H9 (cell line): ENCODE measurements at regions not wholly inside any gene's neighbourhood (a gene's known extent, or its start where the extent isn't known, plus 50 kb on each side); places are given as distances from the start of the nearest gene placed in this dataset.

ENCODE experiments used
- DNase-seq: peaks from one replicate; pipeline ENCODE4 v3.0.0-alpha.2; 2017
- H2AFZ ChIP-seq: one replicate; pipeline ENCODE4 v1.6.1; 2013; ENCODE audit warnings: mild to moderate bottlenecking, low read length, control low read depth, moderate library complexity
- H2AK5ac ChIP-seq: 2 replicates; pipeline ENCODE4 v1.6.1; 2013; ENCODE audit warnings: low read length, control low read depth, mixed read lengths; ENCODE audit not compliant: insufficient read length
- H2BK120ac ChIP-seq: one replicate; pipeline ENCODE4 v1.6.1; 2013; ENCODE audit warnings: low read depth, mild to moderate bottlenecking, low read length, control low read depth, inconsistent platforms; ENCODE audit not compliant: poor library complexity, severe bottlenecking
- H2BK12ac ChIP-seq: 2 replicates; pipeline ENCODE4 v1.6.1; 2013; ENCODE audit warnings: low read length, control low read depth, mixed read lengths, low read depth; ENCODE audit not compliant: insufficient read length
- H2BK15ac ChIP-seq: 2 replicates; pipeline ENCODE4 v1.6.1; 2013; ENCODE audit warnings: low read depth, low read length, control low read depth
- H2BK20ac ChIP-seq: one replicate; pipeline ENCODE4 v1.6.1; 2013; ENCODE audit warnings: low read depth, mild to moderate bottlenecking, low read length, control low read depth, inconsistent platforms; ENCODE audit not compliant: poor library complexity, severe bottlenecking
- H2BK5ac ChIP-seq: 2 replicates; pipeline ENCODE4 v1.6.1; 2013; ENCODE audit warnings: low read length, control low read depth, mixed read lengths; ENCODE audit not compliant: insufficient read length
- H3K14ac ChIP-seq: 2 replicates; pipeline ENCODE4 v1.6.1; 2013; ENCODE audit warnings: low read length, control low read depth; ENCODE audit not compliant: insufficient read depth
- H3K18ac ChIP-seq: 2 replicates; pipeline ENCODE4 v1.6.1; 2013; ENCODE audit warnings: low read depth, mild to moderate bottlenecking, mixed read lengths, low read length, control low read depth; ENCODE audit not compliant: insufficient read length
- H3K23ac ChIP-seq: 2 replicates; pipeline ENCODE4 v1.6.1; 2013; ENCODE audit warnings: low read length, control low read depth, mixed read lengths, low read depth; ENCODE audit not compliant: insufficient read length
- H3K23me2 ChIP-seq: 2 replicates; pipeline ENCODE4 v1.6.1; 2013; ENCODE audit warnings: low read depth, mild to moderate bottlenecking, mixed read lengths, low read length, control low read depth; ENCODE audit not compliant: insufficient read length, poor library complexity, severe bottlenecking
- H3K27ac ChIP-seq: 2 replicates; pipeline ENCODE4 v1.5.1; 2013; ENCODE audit warnings: low read length, control low read depth, mixed read lengths, low read depth; ENCODE audit not compliant: insufficient read length
- H3K27me3 ChIP-seq: 2 replicates; pipeline ENCODE4 v1.6.1; 2013; ENCODE audit warnings: low read length, control low read depth, inconsistent platforms; ENCODE audit not compliant: insufficient read depth
- H3K4ac ChIP-seq: 2 replicates; pipeline ENCODE4 v1.6.1; 2013; ENCODE audit warnings: low read depth, mild to moderate bottlenecking, control low read depth, inconsistent platforms, low read length, moderate library complexity
- H3K4me1 ChIP-seq: 2 replicates; pipeline ENCODE4 v1.6.1; 2013; ENCODE audit warnings: low read length, control low read depth, inconsistent platforms; ENCODE audit not compliant: insufficient read depth
- H3K4me2 ChIP-seq: 2 replicates; pipeline ENCODE4 v1.6.1; 2013; ENCODE audit warnings: low read length, control low read depth, mixed read lengths; ENCODE audit not compliant: insufficient read length, insufficient read depth
- H3K56ac ChIP-seq: 2 replicates; pipeline ENCODE4 v1.6.1; 2013; ENCODE audit warnings: low read depth, mild to moderate bottlenecking, mixed read lengths, low read length, control low read depth; ENCODE audit not compliant: insufficient read length
- H3K79me1 ChIP-seq: 2 replicates; pipeline ENCODE4 v1.6.1; 2013; ENCODE audit warnings: low read depth, mild to moderate bottlenecking, moderate library complexity, low read length, control low read depth, inconsistent platforms; ENCODE audit not compliant: insufficient read depth, poor library complexity, severe bottlenecking
- H3K79me2 ChIP-seq: 2 replicates; pipeline ENCODE4 v1.6.1; 2013; ENCODE audit warnings: low read length, control low read depth, inconsistent platforms; ENCODE audit not compliant: insufficient read depth
- H3K9ac ChIP-seq: 2 replicates; pipeline ENCODE4 v1.6.1; 2013; ENCODE audit warnings: low read length, control low read depth, mixed read lengths; ENCODE audit not compliant: insufficient read length; ENCODE audit errors: extremely low read depth
- H3K9me3 ChIP-seq: one replicate; pipeline ENCODE4 v1.6.1; 2013; ENCODE audit warnings: low read depth, low read length, inconsistent platforms; ENCODE audit not compliant: control insufficient read depth
- H3T11ph ChIP-seq: one replicate; pipeline ENCODE4 v1.6.1; 2013; ENCODE audit warnings: mild to moderate bottlenecking, low read length, control low read depth, inconsistent platforms
- H4K20me1 ChIP-seq: one replicate; pipeline ENCODE4 v1.6.1; 2013; ENCODE audit not compliant: control insufficient read depth, insufficient read length, insufficient read depth
- H4K5ac ChIP-seq: 2 replicates; pipeline ENCODE4 v1.6.1; 2013; ENCODE audit warnings: low read depth, mild to moderate bottlenecking, mixed read lengths, low read length, control low read depth; ENCODE audit not compliant: insufficient read length
- H4K8ac ChIP-seq: replicated peaks from 2 replicates; pipeline ENCODE4 v1.6.1; 2013; ENCODE audit warnings: low read length, control low read depth, mixed read lengths, low read depth; ENCODE audit not compliant: insufficient read length
- H4K91ac ChIP-seq: 2 replicates; pipeline ENCODE4 v1.6.1; 2013; ENCODE audit warnings: low read depth, mild to moderate bottlenecking, moderate library complexity, mixed read lengths, low read length, control low read depth; ENCODE audit not compliant: insufficient read length
- H3K27ac Mint-ChIP-seq, 3 experiments: 2 replicates in 2 of 3; 3 replicates in 1 of 3; pipeline ENCODE4 v1.8.0; 2020 to 2021; ENCODE audit warnings: mixed read lengths in 3 of 3, mild to moderate bottlenecking in 1 of 3, moderate library complexity in 1 of 3
- H3K27me3 Mint-ChIP-seq: 2 replicates; pipeline ENCODE4 v1.8.0; 2021; ENCODE audit warnings: low read depth, mild to moderate bottlenecking, moderate library complexity, mixed read lengths
- H3K36me3 Mint-ChIP-seq, 3 experiments: 2 replicates in 2 of 3; 3 replicates in 1 of 3; pipeline ENCODE4 v1.8.0; 2020 to 2021; ENCODE audit warnings: low read depth in 3 of 3, mixed read lengths in 3 of 3; ENCODE audit not compliant: insufficient read depth in 1 of 3
- H3K4me1 Mint-ChIP-seq, 2 experiments: 2 replicates each; pipeline ENCODE4 v1.8.0; 2020; ENCODE audit warnings: mixed read lengths in 2 of 2
- H3K4me3 Mint-ChIP-seq, 2 experiments: 2 replicates in 1 of 2; 3 replicates in 1 of 2; pipeline ENCODE4 v1.8.0; 2020 to 2021; ENCODE audit warnings: mild to moderate bottlenecking in 2 of 2, mixed read lengths in 2 of 2, moderate library complexity in 1 of 2
- H3K9me3 Mint-ChIP-seq, 2 experiments: 2 replicates in 1 of 2; 3 replicates in 1 of 2; pipeline ENCODE4 v1.8.0; 2020; ENCODE audit warnings: mild to moderate bottlenecking in 2 of 2, mixed read lengths in 2 of 2, moderate library complexity in 1 of 2
- CTCF ChIP-seq: fragments of 200-600 bp; sonication (generic); conservative IDR thresholded peaks from 3 replicates; pipeline ENCODE4 v1.8.0; 2021; ENCODE audit warnings: antibody characterized with exemption, mild to moderate bottlenecking
- WGBS: extraction: QIAGEN DNeasy Blood & Tissue Kit; methylation state at CpG from one replicate; pipeline ENCODE4 v1.1.7; 2013; ENCODE audit warnings: missing lambda C conversion rate, low lambda C conversion rate, mixed read lengths; ENCODE audit not compliant: insufficient read length; ENCODE audit errors: extremely low coverage; 5-methylcytosine and 5-hydroxymethylcytosine counted together

GRCh38 chr7:132650498-132650897 lies 74.2 kb upstream of the PLXNA4 start:
- Histone ChIP-seq H2BK15ac (no peak overlapping the region), H4K20me1 (no peaks in the 10 kb centered on the region), H3K27ac (no peak overlapping the region), H2BK120ac (no peak overlapping the region), H3K79me2 (no peaks in the 10 kb centered on the region), H3K14ac (no peak overlapping the region), H2BK5ac (no peak overlapping the region), H3K79me1 (no peaks in the 10 kb centered on the region), H3K9me3 (no peaks in the 10 kb centered on the region), H3K23me2 (no peaks in the 10 kb centered on the region), H3K4me2 (no peak overlapping the region), H2BK12ac (no peak overlapping the region), H3K56ac (no peak overlapping the region), H3K4me1 (peaks cover 7% of the 10 kb centered on the region; the same call in 1 of the 2 replicates), H4K91ac (no peak overlapping the region), H2AFZ (no peak overlapping the region), H3T11ph (no peak overlapping the region), H3K4ac (no peak overlapping the region), H4K8ac (no peak overlapping the region), H2AK5ac (no peak overlapping the region), H3K23ac (no peak overlapping the region), H3K27me3 (no peaks in the 10 kb centered on the region), H3K9ac (no peak overlapping the region), H3K18ac (no peak overlapping the region), H2BK20ac (no peak overlapping the region), H4K5ac (no peak overlapping the region)
- DNase-seq: no peak
- Mint-ChIP-seq H3K4me3 (no peak overlapping the region), H3K9me3 (no peaks in the 10 kb centered on the region), H3K36me3 (peaks cover 0 to 2% (median 0%) of the 10 kb centered on the region in 3 experiments; a peak in 1 of 7 replicates), H3K4me1 (peaks cover 22 to 25% of the 10 kb centered on the region in 2 experiments), H3K27me3 (peaks cover 2% of the 10 kb centered on the region; the same call in 1 of the 2 replicates), H3K27ac (no peak overlapping the region)
- no CpG with 5 or more reads among the region's 3 CpGs for WGBS
- TF ChIP-seq CTCF: no peak
